Endothelial cell of umbilical vein (primary cell): ENCODE measurements at regions not wholly inside any gene's neighbourhood (a gene's known extent, or its start where the extent isn't known, plus 50 kb on each side); places are given as distances from the start of the nearest gene placed in this dataset.

Source experiments
- BruUV-seq: library from RNA; stranded (reverse); fragments of 400-500 nt; replicated peaks from 2 replicates; lab custom pipeline; 2021; lab: Mats Ljungman, UMichigan
- CTCF ChIA-PET: fragments of 300-600, 350-600 bp; sonication (Branson Sonifier 250); formaldehyde crosslinking; loops from one replicate; lab custom pipeline; 2021; ENCODE audit warnings: antibody characterized with exemption, inconsistent platforms; lab: Charles Lee
- POLR2A ChIA-PET: fragments of 300-600, 350-600 bp; sonication (Branson Sonifier 250); formaldehyde crosslinking; loops from one replicate; lab custom pipeline; 2021; ENCODE audit warnings: antibody characterized with exemption, inconsistent platforms; lab: Charles Lee
- DNase-seq: peaks from one replicate; pipeline ENCODE4 v3.0.0-alpha.2; 2011; ENCODE audit warnings: low read depth, low spot score
- FAIRE-seq: peaks from 2 replicates; lab custom pipeline; 2011; peaks lifted over from hg19 to GRCh38; lab: Jason Lieb, UNC
- H2AFZ ChIP-seq: 2 replicates; pipeline ENCODE4 v1.6.0; 2012; ENCODE audit warnings: low read depth, low read length, control low read depth, inconsistent platforms
- H3K27ac ChIP-seq: 2 replicates; pipeline ENCODE4 v1.5.1; 2011; ENCODE audit warnings: low read depth, mild to moderate bottlenecking, control low read depth, low read length, moderate library complexity; ENCODE audit not compliant: insufficient read depth
- H3K27me3 ChIP-seq, 2 experiments: 2 replicates each; pipeline versions ENCODE4 v1.6.0 to v1.6.1; 2011; ENCODE audit warnings: low read length in 2 of 2, mixed read lengths in 1 of 2; ENCODE audit not compliant: control insufficient read depth in 2 of 2, insufficient read depth in 2 of 2
- H3K36me3 ChIP-seq, 2 experiments: 2 replicates in 1 of 2; 3 replicates in 1 of 2; pipeline ENCODE4 v1.5.1; 2011; ENCODE audit warnings: low read length in 2 of 2, mild to moderate bottlenecking in 1 of 2, moderate library complexity in 1 of 2; ENCODE audit not compliant: control insufficient read depth in 2 of 2, insufficient read depth in 2 of 2; ENCODE audit errors: extremely low read depth in 1 of 2
- H3K4me1 ChIP-seq: 3 replicates; pipeline ENCODE4 v1.5.1; 2011; ENCODE audit warnings: mild to moderate bottlenecking, low read length; ENCODE audit not compliant: control insufficient read depth, insufficient read depth; ENCODE audit errors: extremely low read depth
- H3K4me2 ChIP-seq: 2 replicates; pipeline ENCODE4 v1.6.1; 2011; ENCODE audit warnings: low read length, control low read depth, mixed read lengths; ENCODE audit not compliant: insufficient read depth
- H3K4me3 ChIP-seq, 3 experiments: fragments of 200-600 bp in 1 of 3; sonication (generic), shearing (Covaris generic) in 1 of 3; replicated peaks in 1 of 3; 2 replicates each; pipeline ENCODE4 v1.5.1; 2011 to 2016; ENCODE audit warnings: control low read depth in 3 of 3, low read length in 3 of 3, mild to moderate bottlenecking in 2 of 3, inconsistent platforms in 1 of 3, low read depth in 1 of 3, moderate library complexity in 1 of 3; ENCODE audit not compliant: insufficient read depth in 1 of 3
- H3K79me2 ChIP-seq: 2 replicates; pipeline ENCODE4 v1.6.0; 2012; ENCODE audit warnings: low read length, inconsistent platforms; ENCODE audit not compliant: control insufficient read depth, insufficient read depth
- H3K9ac ChIP-seq: replicated peaks from 2 replicates; pipeline ENCODE3; 2011; ENCODE audit warnings: low read length, control low read depth; ENCODE audit not compliant: insufficient read depth; ENCODE audit errors: extremely low read depth
- H3K9me1 ChIP-seq: replicated peaks from 3 replicates; pipeline ENCODE4 v1.6.0; 2011; ENCODE audit warnings: mild to moderate bottlenecking, low read length; ENCODE audit not compliant: control insufficient read depth, insufficient read depth; ENCODE audit errors: extremely low read depth
- H3K9me3 ChIP-seq: replicated peaks from 2 replicates; pipeline ENCODE4 v1.5.1; 2012; ENCODE audit warnings: low read length, inconsistent platforms; ENCODE audit not compliant: control insufficient read depth, insufficient read depth
- H4K20me1 ChIP-seq: replicated peaks from 2 replicates; pipeline ENCODE3; 2011; ENCODE audit warnings: mild to moderate bottlenecking, low read length; ENCODE audit not compliant: control insufficient read depth, insufficient read depth; ENCODE audit errors: extremely low read depth
- EZH2 ChIP-seq: IDR thresholded peaks from 2 replicates; pipeline ENCODE4 v1.6.1; 2012; ENCODE audit warnings: borderline replicate concordance, low read depth, mild to moderate bottlenecking, moderate library complexity, low read length, inconsistent platforms; ENCODE audit not compliant: severe bottlenecking
- FOS ChIP-seq: IDR thresholded peaks from 2 replicates; pipeline ENCODE4 v1.6.1; 2011; ENCODE audit warnings: mild to moderate bottlenecking, low read length, moderate library complexity, borderline replicate concordance; ENCODE audit not compliant: insufficient read depth
- GATA2 ChIP-seq: IDR thresholded peaks from 2 replicates; pipeline ENCODE4 v1.7.0; 2011; ENCODE audit warnings: low read depth, mild to moderate bottlenecking, moderate library complexity, mixed read lengths, low read length; ENCODE audit not compliant: insufficient read length, insufficient read depth
- JUN ChIP-seq: IDR thresholded peaks from 2 replicates; pipeline ENCODE4 v1.6.1; 2011; ENCODE audit warnings: borderline replicate concordance, low read depth; ENCODE audit not compliant: insufficient read length, insufficient read depth
- MYC ChIP-seq: IDR thresholded peaks from one replicate; pipeline ENCODE4 v1.6.1; 2011; ENCODE audit warnings: mild to moderate bottlenecking, low read depth, low read length
- POLR2A ChIP-seq: IDR thresholded peaks from 2 replicates; pipeline ENCODE4 v1.6.1; 2012; ENCODE audit warnings: low read depth, mild to moderate bottlenecking, control low read depth, low read length
- POLR2AphosphoS5 ChIP-seq: IDR thresholded peaks from 2 replicates; pipeline ENCODE4 v1.6.1; 2012; ENCODE audit warnings: low read depth, mild to moderate bottlenecking, control low read depth, low read length, moderate library complexity; ENCODE audit not compliant: insufficient read depth
- dilution Hi-C: fragments of 300-500 bp; cut with MboI; formaldehyde crosslinking; loops from one replicate; pipeline ENCODE4 v1.15.0; 2019; ENCODE audit warnings: low sequenced_read_pairs; ENCODE audit not compliant: extremely low pct_ligation_motif_present
- intact Hi-C: fragments of 100-400 bp; cut with micrococcal nuclease; formaldehyde crosslinking; loops from one replicate; pipeline ENCODE4 v1.10.0; 2022
- TF ChIP-seq, protein P1 (sequence below): IDR thresholded peaks from 2 replicates; pipeline ENCODE4 v1.6.1; 2011; ENCODE audit not compliant: insufficient read depth, insufficient read length
- TF ChIP-seq, protein P2 (sequence below), 2 donors: IDR thresholded peaks; 1 replicate in 1 of 2; 2 replicates in 1 of 2; pipeline ENCODE4 v1.5.1; 2011; ENCODE audit warnings: low read length in 2 of 2, mild to moderate bottlenecking in 2 of 2, moderate library complexity in 2 of 2, control low read depth in 1 of 2, inconsistent platforms in 1 of 2, low read depth in 1 of 2; ENCODE audit not compliant: insufficient read depth in 1 of 2; ENCODE audit errors: extremely low read depth in 1 of 2

DNA sequence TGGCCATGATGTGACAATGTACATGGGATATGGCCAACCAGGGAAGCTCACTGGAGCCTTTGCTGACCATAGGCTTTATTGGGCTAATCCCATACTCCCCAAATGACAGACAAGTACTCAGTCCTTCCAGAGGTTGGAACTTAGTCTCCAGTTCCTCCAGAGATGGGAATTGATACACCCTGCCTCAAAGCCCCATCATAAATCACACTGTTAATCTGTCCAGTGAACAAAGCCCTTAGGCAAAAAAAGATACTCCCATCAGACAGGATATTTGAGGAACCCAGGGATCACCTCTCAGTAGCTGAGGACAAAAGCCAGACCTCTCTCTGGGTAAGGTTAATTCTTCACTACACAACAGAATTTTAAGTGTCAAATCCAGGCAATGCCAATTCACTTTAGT, 247.5 kb upstream of the CDH20 start:
- no peak overlapping the region for H3K27ac ChIP-seq
- no peak for DNase-seq
- no peak overlapping the region for H3K4me2 ChIP-seq
- H3K9ac ChIP-seq, result no peak overlapping the region
- no TSS peak for BruUV-seq
- FAIRE-seq, result no peak
- H2AFZ ChIP-seq, result no peak overlapping the region
- TF ChIP-seq MYC, result no peak
- CTCF ChIA-PET, result interaction anchor here (1.0 to 3.3 kb wide), 5 partner anchors 13 to 416 kb away, joined by 3 to 22 read pairs (median 5); no protein-coding TSS in a partner anchor
- H3K36me3 ChIP-seq, result no peaks in the 10 kb centered on the region
- H3K9me1 ChIP-seq, result no peaks in the 10 kb centered on the region
- no peaks in the 10 kb centered on the region for H3K79me2 ChIP-seq
- POLR2A ChIA-PET, result no interaction called here
- intact Hi-C loops (loop anchor here (5.0 kb wide), 1 partner anchor 403 kb away; no protein-coding TSS in a partner anchor), dilution Hi-C loops (no loop called here)
- no peaks in the 10 kb centered on the region for H3K27me3 ChIP-seq
- no peak overlapping the region for H3K4me3 ChIP-seq
- no peaks in the 10 kb centered on the region for H3K4me1 ChIP-seq
- no peaks in the 10 kb centered on the region for H4K20me1 ChIP-seq
- no peaks in the 10 kb centered on the region for H3K9me3 ChIP-seq

DNA sequence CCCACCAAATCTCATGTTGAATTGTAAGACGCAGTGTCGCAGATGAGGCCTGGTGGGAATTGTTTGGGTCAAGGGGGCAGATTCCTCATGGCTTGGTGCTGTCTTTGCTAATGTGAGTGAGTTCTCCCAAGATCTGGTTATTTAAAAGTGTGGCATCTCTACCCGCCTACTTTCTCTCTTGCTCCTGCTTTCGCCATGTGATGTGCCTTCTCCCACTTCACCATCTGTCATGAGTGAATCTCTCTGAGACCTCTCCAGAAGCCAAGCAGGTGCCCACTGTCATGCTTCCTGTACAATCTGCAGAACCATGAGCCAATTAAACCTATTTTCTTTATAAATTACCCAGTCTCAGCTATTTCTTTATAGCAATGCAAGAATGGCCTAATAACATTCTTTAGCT, 246.6 kb upstream of the CDH20 start:
- Histone ChIP-seq H3K27me3 (no peaks in the 10 kb centered on the region), H3K9ac (no peak overlapping the region), H3K4me1 (no peaks in the 10 kb centered on the region), H3K4me3 (no peak overlapping the region), H4K20me1 (no peaks in the 10 kb centered on the region), H2AFZ (no peak overlapping the region), H3K27ac (no peak overlapping the region), H3K4me2 (no peak overlapping the region), H3K9me1 (no peaks in the 10 kb centered on the region), H3K36me3 (no peaks in the 10 kb centered on the region), H3K9me3 (no peaks in the 10 kb centered on the region), H3K79me2 (no peaks in the 10 kb centered on the region)
- BruUV-seq, result no TSS peak
- ChIA-PET POLR2A (no interaction called here), CTCF (interaction anchor here (1.0 to 3.3 kb wide), 5 partner anchors 14 to 415 kb away, joined by 3 to 22 read pairs (median 5); no protein-coding TSS in a partner anchor)
- dilution Hi-C loops, result no loop called here
- no peak for FAIRE-seq
- intact Hi-C loops, result loop anchor here (5.0 kb wide), 1 partner anchor 404 kb away; no protein-coding TSS in a partner anchor
- no peak for DNase-seq
- no peak for TF ChIP-seq JUN
- TF ChIP-seq, protein P1, sequence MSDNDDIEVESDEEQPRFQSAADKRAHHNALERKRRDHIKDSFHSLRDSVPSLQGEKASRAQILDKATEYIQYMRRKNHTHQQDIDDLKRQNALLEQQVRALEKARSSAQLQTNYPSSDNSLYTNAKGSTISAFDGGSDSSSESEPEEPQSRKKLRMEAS, result no peak
- TF ChIP-seq, protein P2, sequence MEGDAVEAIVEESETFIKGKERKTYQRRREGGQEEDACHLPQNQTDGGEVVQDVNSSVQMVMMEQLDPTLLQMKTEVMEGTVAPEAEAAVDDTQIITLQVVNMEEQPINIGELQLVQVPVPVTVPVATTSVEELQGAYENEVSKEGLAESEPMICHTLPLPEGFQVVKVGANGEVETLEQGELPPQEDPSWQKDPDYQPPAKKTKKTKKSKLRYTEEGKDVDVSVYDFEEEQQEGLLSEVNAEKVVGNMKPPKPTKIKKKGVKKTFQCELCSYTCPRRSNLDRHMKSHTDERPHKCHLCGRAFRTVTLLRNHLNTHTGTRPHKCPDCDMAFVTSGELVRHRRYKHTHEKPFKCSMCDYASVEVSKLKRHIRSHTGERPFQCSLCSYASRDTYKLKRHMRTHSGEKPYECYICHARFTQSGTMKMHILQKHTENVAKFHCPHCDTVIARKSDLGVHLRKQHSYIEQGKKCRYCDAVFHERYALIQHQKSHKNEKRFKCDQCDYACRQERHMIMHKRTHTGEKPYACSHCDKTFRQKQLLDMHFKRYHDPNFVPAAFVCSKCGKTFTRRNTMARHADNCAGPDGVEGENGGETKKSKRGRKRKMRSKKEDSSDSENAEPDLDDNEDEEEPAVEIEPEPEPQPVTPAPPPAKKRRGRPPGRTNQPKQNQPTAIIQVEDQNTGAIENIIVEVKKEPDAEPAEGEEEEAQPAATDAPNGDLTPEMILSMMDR (IDR thresholded peaks at IDR 0.05; ENCODE audit: extremely low read depth in 1 of 2, insufficient read depth in 1 of 2, low read depth in 1 of 2, low read length in 2 of 2), result no peak
- no peak for TF ChIP-seq GATA2
- no peak for TF ChIP-seq EZH2
- TF ChIP-seq POLR2A, result no peak
- TF ChIP-seq POLR2AphosphoS5, result no peak
- TF ChIP-seq FOS, result no peak
- TF ChIP-seq MYC, result no peak
